IMR-90 (cell line): ENCODE measurements at regions not wholly inside any gene's neighbourhood (a gene's known extent, or its start where the extent isn't known, plus 50 kb on each side); places are given as distances from the start of the nearest gene placed in this dataset.
A peak's percentile ranks its signal among the peaks of the same experiment; 100 is the strongest.

ENCODE experiments used
- BHLHE40 ChIP-seq: fragments of 150-350 bp; IDR thresholded peaks from 2 replicates; pipeline ENCODE4 v1.6.1; 2016; ENCODE audit warnings: mild to moderate bottlenecking, low read depth, low read length
- CEBPB ChIP-seq: IDR thresholded peaks from 2 replicates; pipeline ENCODE4 v1.6.1; 2012; ENCODE audit warnings: low read depth, low read length, improper control_type of control experiment
- CHD1 ChIP-seq: IDR thresholded peaks from 2 replicates; pipeline ENCODE4 v1.6.1; 2012; ENCODE audit warnings: low read depth, low read length, improper control_type of control experiment
- CTCF ChIP-seq: conservative IDR thresholded peaks from 2 replicates; pipeline ENCODE4 v1.5.1; 2012; ENCODE audit warnings: mild to moderate bottlenecking, low read depth, low read length, improper control_type of control experiment
- ELK1 ChIP-seq: fragments of 150-350 bp; IDR thresholded peaks from 2 replicates; pipeline ENCODE4 v1.6.1; 2016; ENCODE audit warnings: low read depth, mild to moderate bottlenecking, low read length, moderate library complexity, borderline replicate concordance
- FOS ChIP-seq: fragments of 150-350 bp; IDR thresholded peaks from 2 replicates; pipeline ENCODE4 v1.6.1; 2016; ENCODE audit warnings: low read depth, low read length
- MAFK ChIP-seq: IDR thresholded peaks from 2 replicates; pipeline ENCODE4 v1.6.1; 2012; ENCODE audit warnings: low read depth, low read length, improper control_type of control experiment
- MAZ ChIP-seq: IDR thresholded peaks from 2 replicates; pipeline ENCODE4 v1.6.1; 2012; ENCODE audit warnings: low read depth, mild to moderate bottlenecking, low read length, improper control_type of control experiment, moderate library complexity, borderline replicate concordance
- MXI1 ChIP-seq: IDR thresholded peaks from 2 replicates; pipeline ENCODE4 v1.6.1; 2012; ENCODE audit warnings: low read depth, mild to moderate bottlenecking, low read length, moderate library complexity, borderline replicate concordance
- POLR2A ChIP-seq: IDR thresholded peaks from 2 replicates; pipeline ENCODE4 v1.6.1; 2012; ENCODE audit warnings: mild to moderate bottlenecking, low read depth, low read length
- RAD21 ChIP-seq: IDR thresholded peaks from 2 replicates; pipeline ENCODE4 v1.6.1; 2012; ENCODE audit warnings: low read length, improper control_type of control experiment
- RFX5 ChIP-seq: IDR thresholded peaks from 2 replicates; pipeline ENCODE4 v1.8.0; 2012; ENCODE audit warnings: low read depth, mild to moderate bottlenecking, low read length, moderate library complexity

GRCh38 chr5:141734501-141735229, 52.6 kb upstream of the ARAP3 start:
- TF ChIP-seq CTCF (no peak), RFX5 (no peak), MAZ (no peak), BHLHE40 (no peak), POLR2A (no peak), RAD21 (no peak), CHD1 (no peak), ELK1 (no peak), FOS (no peak), CEBPB (peak; percentile 48; the same call in 1 of the 2 replicates), MAFK (no peak), MXI1 (no peak)
